ENCODE measurements at regions not wholly inside any gene's neighbourhood (a gene's known extent, or its start where the extent isn't known, plus 50 kb on each side); places are given as distances from the start of the nearest gene placed in this dataset.

DNA sequence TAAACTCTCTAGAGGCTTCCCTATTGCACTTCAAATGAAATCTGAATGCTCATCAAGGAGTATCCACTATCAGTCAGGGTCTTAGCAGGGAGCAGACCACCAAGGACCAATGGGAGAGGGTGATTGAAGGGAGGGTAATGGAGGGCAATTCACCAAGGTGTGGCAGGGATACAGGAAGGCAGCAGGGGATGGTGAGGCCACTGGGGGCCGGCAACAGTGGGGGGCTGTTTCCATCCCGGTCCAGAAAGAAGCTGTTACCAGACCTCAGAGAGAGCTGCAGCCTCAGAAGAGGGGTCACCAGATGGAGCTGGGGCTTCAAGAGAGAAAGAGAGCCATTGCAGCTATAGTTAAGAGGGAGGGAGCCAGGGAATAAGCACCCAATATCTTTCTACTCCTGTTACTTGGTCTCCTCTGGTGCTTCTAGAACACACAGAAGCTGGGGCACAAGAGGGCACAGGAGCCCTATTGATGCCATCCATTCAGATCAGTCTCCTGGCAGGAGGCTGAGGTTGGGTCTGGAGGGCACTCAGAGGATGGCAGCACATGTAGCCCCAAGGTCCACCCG, 417.6 kb downstream of the PTPRU start:
- Mint-ChIP-seq H3K27me3 (ENCODE audit: insufficient read depth, low read depth) (peaks cover 13% of the 10 kb centered on the region), H3K9me3 (peaks cover 5% of the 10 kb centered on the region), H3K27ac (no peak overlapping the region), H3K4me1 (peaks cover 2% of the 10 kb centered on the region), H3K36me3 (no peaks in the 10 kb centered on the region), H3K4me3 (no peak overlapping the region)
- Histone ChIP-seq H3K9me3 (ENCODE audit: low read depth) (no peaks in the 10 kb centered on the region), H3K79me2 (ENCODE audit: low read depth) (no peaks in the 10 kb centered on the region), H3K4me2 (no peak overlapping the region), H3K27me3 (no peaks in the 10 kb centered on the region), H4K20me1 (ENCODE audit: low read depth) (no peaks in the 10 kb centered on the region), H3F3A (ENCODE audit: low read depth) (no peaks in the 10 kb centered on the region), H3K27ac (no peak overlapping the region), H2AFZ (replicated peaks) (no peak overlapping the region), H3K9ac (no peak overlapping the region), H3K4me3 (no peak overlapping the region), H3K4me1 (no peaks in the 10 kb centered on the region), H3K36me3 (no peaks in the 10 kb centered on the region)
- DNase-seq (ENCODE audit: low spot score): no peak
- TF ChIP-seq EZH2phosphoT487 (IDR thresholded peaks at IDR 0.05): no peak
- TF ChIP-seq EZH2 (IDR thresholded peaks at IDR 0.05): no peak
- TF ChIP-seq CTCF (IDR thresholded peaks at IDR 0.05): no peak

- Mint-ChIP-seq H3K27me3 (ENCODE audit: insufficient read depth, low read depth) (peaks cover 15% of the 10 kb centered on the region), H3K36me3 (no peaks in the 10 kb centered on the region), H3K27ac (no peak overlapping the region), H3K4me1 (peaks cover 2% of the 10 kb centered on the region), H3K9me3 (peaks cover 5% of the 10 kb centered on the region), H3K4me3 (no peak overlapping the region)
- TF ChIP-seq CTCF (IDR thresholded peaks at IDR 0.05): no peak
- no peak for TF ChIP-seq EZH2 (IDR thresholded peaks at IDR 0.05)
- no peak for TF ChIP-seq EZH2phosphoT487 (IDR thresholded peaks at IDR 0.05)
- Histone ChIP-seq H3K27ac (no peak overlapping the region), H3K79me2 (ENCODE audit: low read depth) (no peaks in the 10 kb centered on the region), H3K9ac (no peak overlapping the region), H3K9me3 (ENCODE audit: low read depth) (no peaks in the 10 kb centered on the region), H3K4me1 (no peaks in the 10 kb centered on the region), H3K36me3 (no peaks in the 10 kb centered on the region), H4K20me1 (ENCODE audit: low read depth) (no peaks in the 10 kb centered on the region), H3K4me3 (no peak overlapping the region), H3K27me3 (no peaks in the 10 kb centered on the region), H2AFZ (replicated peaks) (no peak overlapping the region), H3K4me2 (no peak overlapping the region), H3F3A (ENCODE audit: low read depth) (no peaks in the 10 kb centered on the region)
- peak; percentile 53 for DNase-seq (ENCODE audit: low spot score)
Measured at GRCh38 chr1:29653034-29653810, 416.9 kb downstream of the PTPRU start.

GRCh38 chr1:29651684-29652665, 415.7 kb downstream of the PTPRU start:
- H3K4me2 ChIP-seq: no peak overlapping the region
- no peaks in the 10 kb centered on the region for H3F3A ChIP-seq (ENCODE audit: low read depth)
- Mint-ChIP-seq H3K27ac (no peak overlapping the region), H3K36me3 (no peaks in the 10 kb centered on the region), H3K4me1 (peaks cover 2% of the 10 kb centered on the region), H3K27me3 (ENCODE audit: insufficient read depth, low read depth) (peaks cover 15% of the 10 kb centered on the region), H3K9me3 (peaks cover 5% of the 10 kb centered on the region), H3K4me3 (peak overlapping the region; percentile 30)
- no peaks in the 10 kb centered on the region for H3K9me3 ChIP-seq (ENCODE audit: low read depth)
- no peak overlapping the region for H3K9ac ChIP-seq
- H3K4me1 ChIP-seq: no peaks in the 10 kb centered on the region
- H3K4me3 ChIP-seq: no peak overlapping the region
- H4K20me1 ChIP-seq (ENCODE audit: low read depth): no peaks in the 10 kb centered on the region
- TF ChIP-seq EZH2 (IDR thresholded peaks at IDR 0.05) (no peak), EZH2phosphoT487 (IDR thresholded peaks at IDR 0.05) (no peak), CTCF (IDR thresholded peaks at IDR 0.05) (no peak)
- H3K27me3 ChIP-seq: no peaks in the 10 kb centered on the region
- no peak for DNase-seq (ENCODE audit: low spot score)
- H3K36me3 ChIP-seq: no peaks in the 10 kb centered on the region
- H3K27ac ChIP-seq: no peak overlapping the region
- H3K79me2 ChIP-seq (ENCODE audit: low read depth): no peaks in the 10 kb centered on the region
- no peak overlapping the region for H2AFZ ChIP-seq (replicated peaks)

Data from neural progenitor cell (in vitro differentiated cells).